A204.1 (cell line): ENCODE measurements at regions not wholly inside any gene's neighbourhood (a gene's known extent, or its start where the extent isn't known, plus 50 kb on each side); places are given as distances from the start of the nearest gene placed in this dataset.

ENCODE experiments used
- FAIRE-seq: peaks from 2 replicates; lab custom pipeline; 2012; peaks lifted over from hg19 to GRCh38; lab: Jason Lieb, UNC

DNA sequence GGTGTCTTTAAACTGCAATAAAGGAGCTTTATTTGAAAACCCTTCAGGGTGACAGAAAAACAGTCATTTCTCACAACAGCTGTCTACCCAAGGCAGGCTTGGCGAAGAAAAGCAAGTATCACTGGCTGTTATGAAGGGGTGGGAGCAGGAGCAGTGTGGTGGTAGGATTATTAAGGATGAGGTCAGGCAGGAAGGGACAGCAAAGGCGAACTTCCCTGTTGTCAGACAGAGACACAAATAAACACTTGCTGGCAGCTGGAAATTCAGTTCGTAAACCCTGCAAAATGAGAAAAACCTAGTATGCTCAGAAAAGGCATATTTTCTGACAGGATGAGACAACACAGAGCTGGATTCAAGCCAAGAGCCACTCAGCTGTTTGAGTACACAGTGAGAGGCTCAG, 416.3 kb upstream of the CDH5 start:
- FAIRE-seq, result no peak

DNA sequence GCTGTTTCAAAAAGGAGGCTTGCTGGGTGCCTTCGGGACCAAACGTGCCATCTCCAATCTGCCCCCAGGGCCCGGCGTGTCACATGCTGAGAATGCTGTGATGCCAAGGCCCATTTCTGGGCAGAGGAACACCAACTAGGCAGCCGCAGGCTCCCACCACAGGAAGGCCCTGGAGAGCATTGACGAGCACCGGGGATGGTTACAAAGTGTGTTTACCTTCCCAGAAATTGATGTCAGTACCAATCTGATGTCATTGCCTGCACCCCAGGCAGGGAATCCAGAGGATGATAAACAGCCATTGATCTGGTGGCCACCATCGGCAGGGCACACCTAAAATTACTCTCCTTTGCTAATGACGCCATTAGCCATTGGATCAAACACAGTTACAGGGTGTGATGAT, 418.1 kb upstream of the CDH5 start:
- no peak for FAIRE-seq

DNA sequence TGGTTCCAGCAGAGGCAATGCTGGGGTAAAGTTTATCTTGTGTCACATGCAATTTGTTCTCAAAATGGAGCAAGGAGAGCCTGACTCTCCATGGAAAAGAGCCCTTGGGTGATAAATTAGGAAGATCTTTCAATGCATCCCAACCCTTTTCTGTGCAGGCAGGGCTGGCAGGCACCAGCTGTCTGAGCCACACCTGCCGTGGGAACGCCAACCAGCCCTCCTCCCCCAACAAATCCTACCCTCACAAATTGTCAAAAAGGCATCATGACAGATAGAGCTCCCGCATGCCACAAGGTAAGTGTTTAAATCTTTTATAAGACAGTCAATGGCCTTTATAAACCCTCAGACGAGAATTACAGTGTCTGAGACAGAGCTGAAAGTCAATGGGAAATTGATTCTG, 418.5 kb upstream of the CDH5 start:
- no peak for FAIRE-seq

DNA sequence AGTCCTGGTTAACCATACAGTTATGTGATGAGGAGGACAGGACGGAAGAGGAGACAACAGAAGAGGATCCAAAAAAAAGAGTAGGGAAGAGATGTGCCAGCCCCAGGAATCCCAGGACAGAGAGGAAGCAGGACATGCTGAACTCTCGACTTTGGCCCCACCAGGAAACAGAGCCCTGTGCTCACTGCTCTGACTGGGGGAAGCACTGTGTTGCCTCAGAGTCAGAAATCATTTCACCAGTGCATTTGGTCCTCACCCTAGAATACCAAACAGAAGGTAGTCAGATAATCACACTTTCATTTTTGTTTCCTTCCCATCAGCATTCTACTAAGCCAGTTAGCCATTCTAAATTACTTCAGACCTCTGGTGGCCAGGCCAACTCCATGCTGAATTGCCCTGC, 421.0 kb upstream of the CDH5 start:
- no peak for FAIRE-seq

DNA sequence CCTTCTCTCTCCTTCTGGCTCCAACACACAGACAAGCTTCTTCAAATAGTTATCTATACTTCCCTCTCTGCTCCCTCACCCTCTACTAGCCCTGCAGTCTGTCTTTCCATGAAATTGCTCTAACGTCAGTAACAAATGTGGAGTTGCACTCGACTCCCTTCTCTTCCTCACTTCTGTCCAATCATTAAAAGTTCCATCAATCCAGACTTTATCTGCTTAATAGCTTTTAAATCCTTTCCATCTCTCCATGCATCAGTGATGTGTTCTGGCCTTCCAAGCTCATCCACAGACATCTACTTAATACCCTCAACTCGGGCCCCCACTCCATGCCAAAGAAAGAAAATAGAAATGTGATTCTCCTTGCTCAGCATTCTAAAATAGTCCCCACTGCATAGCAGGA, 422.1 kb upstream of the CDH5 start:
- FAIRE-seq, result no peak

DNA sequence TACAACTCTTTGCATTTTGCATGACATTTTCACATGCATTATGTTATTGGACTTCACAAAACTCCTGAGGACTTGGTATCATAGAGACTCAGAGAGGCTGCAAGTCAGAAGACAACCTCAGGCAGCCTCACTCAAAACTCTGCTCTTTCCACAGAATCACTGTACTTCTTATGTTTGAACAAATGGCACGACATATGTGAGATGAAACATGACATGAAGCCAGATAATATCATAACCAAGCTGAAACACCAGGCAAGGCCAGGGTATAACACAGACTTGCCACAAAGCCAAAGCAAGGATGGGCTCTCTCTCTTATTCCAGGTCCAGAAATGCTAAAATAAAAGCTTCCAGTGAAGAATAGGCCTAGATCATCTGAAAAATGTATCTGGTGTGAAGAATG, 425.8 kb upstream of the CDH5 start:
- FAIRE-seq, result no peak

DNA sequence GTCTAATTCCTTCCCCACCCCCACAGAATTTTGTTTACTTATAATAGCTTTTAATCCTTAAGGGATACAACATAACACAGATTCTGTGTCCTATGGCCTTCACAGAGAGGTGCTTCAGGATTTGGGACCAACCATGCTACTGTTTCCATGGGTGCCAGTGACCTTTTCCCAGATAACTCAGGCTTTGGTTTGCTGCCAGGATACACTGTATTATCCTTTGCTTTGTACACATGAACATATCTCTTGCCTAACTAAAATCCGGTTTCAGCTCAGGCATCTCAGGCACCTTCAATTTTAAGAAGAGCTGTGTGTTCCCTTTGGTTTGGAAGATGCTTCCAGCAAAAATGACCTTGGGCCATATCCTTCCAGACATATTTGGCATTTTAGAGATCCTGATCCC, 428.4 kb upstream of the CDH5 start:
- no peak for FAIRE-seq

DNA sequence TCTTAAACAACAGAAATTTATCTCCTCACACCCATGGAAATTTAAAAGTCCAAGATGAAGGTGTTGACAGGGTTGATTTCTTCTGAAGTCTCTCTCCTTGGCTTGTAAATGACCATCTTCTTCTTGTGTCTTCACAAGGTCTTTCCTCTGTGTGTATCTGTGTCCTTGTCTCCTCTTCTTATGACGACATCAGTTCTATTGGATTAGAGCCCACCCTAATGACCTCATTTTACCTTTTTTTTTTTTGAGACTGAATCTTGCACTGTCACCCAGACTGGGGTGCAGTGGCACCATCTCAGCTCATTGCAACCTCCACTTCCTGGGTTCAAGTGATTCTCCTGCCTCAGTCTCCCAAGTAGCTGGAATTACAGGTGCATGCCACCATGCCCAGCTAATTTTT, 429.0 kb upstream of the CDH5 start:
- no peak for FAIRE-seq

DNA sequence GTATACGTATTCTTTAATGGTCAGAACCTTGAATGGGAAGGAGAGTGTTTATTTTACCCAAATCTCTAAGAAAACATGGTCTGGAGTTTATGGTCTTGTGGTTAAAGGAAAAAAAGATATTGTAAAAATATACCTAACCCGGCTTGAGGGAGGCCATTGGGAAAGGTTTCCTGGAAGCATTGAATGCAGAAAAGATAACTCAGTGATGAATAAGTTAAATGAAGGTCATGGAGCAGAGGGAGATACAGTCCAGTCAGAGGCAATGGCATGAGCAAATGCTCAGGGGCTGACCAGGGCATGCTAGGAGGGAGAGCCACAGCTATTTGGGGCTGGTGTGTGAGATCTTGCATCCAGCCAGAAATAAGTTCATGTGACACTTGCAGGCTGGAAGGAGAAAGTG, 430.4 kb upstream of the CDH5 start:
- no peak for FAIRE-seq

DNA sequence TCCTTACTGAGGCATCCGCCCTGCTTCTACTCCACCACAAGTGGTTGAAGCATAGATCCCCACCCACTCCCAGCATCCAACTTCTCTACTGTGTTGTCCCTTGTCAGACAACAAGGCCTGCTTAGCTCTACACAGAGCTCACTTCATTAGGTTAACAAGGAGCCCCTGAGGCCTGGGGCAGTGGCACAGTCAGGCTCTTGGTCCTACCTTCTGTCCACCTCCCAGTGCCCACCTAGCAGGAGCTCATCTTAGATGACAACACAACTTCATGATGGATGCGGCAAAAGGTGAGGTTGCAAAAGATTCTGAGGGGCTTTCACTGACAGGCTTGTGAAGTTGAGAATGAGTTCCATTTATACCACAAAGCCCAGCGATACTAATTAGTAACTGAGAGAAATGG, 432.0 kb upstream of the CDH5 start:
- no peak for FAIRE-seq

DNA sequence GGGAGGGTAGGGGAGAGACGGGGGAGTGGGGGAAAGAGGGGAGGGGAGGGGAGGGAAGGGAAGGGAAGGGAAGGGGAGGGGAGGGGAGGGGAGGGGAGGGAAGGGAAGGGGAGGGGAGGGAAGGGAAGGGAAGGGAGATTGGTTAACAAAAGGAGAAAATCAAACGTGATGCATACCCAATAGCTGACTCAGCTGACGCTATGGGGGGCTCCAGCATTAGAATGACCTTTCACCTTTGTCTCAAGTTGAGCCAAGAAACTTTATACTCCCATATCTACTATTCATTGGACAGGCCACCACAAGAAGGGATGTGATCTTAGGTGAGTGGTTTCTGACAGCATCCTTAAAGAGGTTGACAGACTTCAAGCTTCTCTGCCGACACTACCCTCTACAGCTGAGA, 432.8 kb upstream of the CDH5 start:
- no peak for FAIRE-seq

DNA sequence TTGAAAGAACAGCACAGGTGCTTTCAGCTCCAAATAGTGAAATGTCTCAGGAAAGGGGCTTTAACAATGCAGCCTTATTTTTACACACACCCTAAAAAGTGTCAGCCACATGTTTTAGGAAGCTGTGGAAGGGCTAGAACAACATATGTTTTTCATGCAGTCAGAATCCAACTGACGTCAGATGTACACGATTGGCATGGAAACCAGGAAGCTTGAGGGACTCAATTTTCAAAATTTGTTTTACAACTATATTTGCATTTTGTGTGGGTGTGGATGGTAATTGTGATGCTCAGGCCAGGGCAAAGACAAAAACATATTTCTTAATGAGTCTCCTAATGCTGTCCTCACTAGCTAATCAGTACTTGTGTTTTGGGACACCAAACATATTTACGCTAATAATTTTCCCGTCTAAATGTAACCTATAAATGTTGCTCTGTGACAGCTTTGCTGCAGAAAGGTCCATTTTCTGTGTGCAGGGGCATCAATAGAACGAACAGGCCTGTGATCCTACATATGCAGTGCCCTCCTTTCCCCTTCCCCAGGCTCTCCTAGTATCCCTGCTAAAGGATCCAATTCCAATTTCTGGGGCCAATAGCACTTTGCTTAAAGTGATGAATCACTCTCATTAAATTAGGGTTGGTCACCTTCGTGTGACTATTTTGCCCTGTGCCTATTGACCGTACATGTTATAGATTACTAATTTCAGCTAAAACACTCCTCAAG, 434.0 kb upstream of the CDH5 start:
- no peak for FAIRE-seq

DNA sequence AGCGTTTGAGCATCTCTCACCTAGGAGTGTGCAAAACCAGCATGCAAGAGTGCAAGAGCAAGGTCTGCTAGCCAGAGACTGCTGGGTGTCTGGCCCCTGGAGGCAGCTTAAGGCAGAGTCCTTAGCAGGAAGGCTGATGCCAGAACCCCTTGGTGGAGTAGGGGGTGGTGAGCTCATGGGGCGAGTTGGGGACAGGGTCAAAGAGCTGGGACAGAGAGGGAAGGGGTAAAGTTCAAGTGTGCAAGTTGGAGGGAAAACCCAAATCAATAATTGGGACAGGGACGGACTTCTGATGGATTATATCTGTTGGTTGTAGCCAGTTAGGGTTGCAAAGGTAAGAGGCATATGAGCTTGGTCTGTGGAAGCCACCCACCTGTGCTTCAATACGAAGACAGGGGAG, 443.6 kb upstream of the CDH5 start:
- no peak for FAIRE-seq

DNA sequence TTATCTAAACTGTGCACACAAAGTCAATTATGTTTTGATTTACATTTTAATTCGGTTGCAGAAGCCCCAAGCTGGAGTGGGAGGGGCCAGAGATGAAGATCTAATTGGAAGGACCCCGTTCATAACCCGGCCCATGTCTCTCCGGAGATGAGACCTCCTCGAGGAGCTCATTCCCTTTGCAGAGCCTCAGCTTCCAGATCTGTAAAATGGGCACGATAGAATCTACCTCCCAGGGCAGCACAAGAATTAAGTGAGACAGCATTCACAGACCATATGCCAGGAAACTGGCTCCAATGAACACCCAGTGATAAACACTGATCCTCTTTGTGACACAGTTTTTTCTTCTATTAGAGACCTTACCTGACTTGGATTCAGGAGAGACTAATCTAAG, 446.5 kb upstream of the CDH5 start:
- FAIRE-seq, result no peak

DNA sequence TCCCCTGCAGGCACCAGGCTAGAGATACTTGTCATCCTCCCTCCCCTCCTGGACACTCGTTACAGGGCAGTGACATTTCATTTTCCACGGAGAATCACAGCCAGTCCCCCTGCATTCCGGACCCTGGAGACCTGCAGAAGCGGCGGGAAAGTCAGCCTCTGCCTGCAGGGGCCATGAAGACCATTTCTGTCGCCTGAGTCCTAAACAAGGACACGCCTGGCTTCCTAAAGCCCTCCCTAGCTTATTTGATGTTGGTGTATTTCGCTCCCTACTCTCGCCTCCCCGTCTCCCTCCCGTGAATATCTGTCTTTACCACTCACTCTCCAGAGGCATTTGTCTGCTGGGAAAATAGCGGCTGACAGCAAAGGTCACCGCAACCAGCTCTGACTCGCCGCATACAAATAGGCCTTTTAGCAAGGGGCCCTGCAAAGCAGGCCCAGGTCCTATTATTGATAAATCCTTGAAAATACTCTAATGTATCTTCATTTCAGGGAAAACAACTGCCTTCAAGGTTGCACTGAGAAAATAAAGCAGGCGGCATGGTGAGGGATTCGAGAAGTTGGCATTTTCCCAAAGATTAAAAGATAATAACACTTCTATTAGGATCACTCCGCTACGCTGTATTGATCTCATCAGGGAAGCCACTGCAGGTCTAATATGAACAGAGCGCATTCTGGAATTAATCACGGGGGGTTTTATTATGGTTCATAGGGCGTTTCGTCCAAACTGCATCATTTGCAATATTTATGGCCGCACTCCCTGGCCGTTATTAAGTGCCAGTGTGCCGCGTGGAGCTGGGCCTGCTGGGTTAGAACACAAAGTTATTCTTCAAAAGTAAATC, 447.1 kb upstream of the CDH5 start:
- FAIRE-seq, result no peak

DNA sequence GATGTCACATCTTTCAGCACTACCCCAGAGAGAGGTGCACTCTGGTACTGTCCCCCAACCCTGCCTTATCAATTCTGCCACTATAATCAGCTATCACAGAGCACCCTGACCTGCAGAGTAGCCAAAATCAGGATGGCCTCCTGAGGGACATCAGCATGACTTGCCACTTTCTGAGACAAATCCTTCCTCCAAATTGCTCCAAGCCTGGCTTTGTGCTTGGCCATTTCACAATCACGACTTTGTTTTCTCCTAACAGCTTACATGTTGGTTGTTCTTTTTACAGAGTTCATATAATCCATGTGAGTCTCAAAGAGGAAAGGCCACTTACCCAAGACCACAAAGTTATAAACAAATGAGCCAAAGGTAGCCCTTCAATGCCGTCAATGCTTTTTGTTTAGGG, 449.0 kb upstream of the CDH5 start:
- no peak for FAIRE-seq

DNA sequence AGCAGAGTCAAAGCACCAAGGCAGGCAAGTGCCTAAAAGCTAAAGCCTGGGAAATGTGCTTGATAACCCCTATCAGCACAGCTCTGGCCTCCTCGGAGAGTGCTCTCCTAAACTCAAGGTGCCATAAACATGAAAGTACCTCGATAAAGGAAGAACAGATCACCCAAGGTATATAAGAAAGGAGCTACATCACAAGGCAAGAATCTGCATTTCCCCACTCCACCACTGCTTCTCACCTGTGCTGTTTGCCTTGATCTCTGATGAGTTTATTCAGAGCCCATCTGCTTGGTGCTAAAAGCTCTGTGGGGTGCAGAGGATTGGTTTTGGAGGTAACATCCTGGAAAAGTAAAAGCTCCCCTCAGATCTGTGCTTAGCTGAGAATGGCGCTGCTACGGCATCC, 449.5 kb upstream of the CDH5 start:
- FAIRE-seq, result no peak

DNA sequence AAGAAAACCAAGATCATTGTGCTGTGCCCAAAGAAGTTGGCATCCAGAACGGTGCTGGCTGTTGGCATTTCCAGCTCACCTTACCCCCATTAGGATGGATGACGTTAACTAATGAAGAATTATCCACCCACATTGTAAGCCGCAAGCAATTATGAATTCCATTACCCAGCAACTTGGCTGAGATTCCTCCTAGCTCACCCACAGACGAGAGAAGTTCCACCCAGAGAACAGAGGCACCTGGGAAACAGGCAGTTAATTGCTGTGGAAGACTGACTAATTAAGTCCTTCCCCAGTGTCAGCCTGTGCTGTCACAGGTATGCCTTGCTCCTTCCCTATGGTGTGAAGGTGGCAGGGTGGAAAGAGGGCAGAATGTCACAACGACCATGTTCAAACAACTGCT, 456.2 kb upstream of the CDH5 start:
- FAIRE-seq, result no peak

DNA sequence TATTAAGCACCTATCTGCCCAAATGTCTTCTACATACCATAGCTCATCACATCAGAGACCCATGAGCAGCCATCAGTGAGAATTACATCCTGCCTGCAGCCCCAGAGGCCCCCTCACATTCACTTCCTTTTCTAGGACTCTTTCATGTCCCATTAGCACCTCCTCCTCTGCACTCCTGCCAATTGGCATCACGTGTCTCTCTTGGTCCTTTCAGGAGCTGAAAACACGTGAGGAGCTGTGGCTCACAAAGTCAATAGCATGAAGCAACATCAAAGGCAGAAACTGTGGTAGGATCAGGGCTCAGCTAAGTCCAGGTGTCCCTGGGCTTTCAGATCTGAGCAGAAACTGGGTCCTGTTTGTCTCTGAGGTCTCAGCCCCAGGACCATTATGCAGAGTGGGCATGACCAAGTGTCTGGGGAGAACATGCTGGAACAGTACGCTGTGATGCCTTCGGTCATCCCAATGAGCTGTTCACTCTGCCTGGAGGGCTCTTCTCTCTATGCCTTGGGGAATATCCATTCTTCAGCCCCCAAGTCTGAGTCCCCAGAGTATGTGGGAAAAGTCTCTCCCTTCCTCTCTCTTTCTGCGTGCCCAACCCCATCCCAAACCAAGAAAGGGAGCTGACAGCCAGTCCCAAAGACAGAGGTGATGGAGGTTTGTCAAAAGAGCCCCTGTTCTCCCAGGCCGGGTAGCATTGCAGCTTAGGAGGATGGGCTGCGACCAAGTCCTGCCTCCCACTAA, 457.0 kb upstream of the CDH5 start:
- no peak for FAIRE-seq

DNA sequence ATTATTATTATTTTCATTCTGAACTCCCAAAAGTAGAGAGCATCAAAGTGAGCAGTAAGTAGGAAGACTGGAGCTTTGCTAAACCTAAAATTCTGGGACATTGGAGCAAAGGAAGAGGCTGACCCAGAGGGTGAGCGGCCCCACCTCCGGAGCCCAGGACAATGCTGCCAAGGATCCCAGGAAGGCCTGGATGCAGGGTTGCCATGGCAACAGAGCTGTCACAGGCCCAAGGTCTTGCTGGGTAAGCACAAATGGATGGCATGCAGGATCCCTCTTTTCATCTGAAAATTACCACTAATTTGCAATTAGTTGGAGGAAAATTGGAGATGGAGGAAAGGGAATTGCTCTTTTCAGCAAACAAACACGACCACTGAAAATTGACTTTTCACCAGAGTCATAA, 457.9 kb upstream of the CDH5 start:
- no peak for FAIRE-seq

DNA sequence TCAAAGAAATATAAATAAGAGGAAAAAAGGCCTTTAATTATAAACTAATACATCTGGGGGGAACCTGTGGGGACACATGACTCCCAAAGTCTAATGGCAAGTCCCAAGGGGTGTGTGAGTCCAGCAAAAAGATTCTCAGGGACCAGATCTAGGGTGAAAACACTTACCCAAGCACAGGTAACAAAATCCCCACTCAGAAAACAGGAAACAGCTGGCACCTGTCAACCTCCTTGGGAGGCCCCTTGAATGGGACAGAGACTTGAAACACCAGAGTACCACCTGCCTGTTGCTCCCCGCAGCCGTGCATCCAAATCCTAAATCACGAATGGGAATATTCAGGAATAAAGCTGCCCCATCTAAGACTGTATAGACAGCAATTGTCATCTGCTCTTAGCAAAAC, 461.2 kb upstream of the CDH5 start:
- no peak for FAIRE-seq

DNA sequence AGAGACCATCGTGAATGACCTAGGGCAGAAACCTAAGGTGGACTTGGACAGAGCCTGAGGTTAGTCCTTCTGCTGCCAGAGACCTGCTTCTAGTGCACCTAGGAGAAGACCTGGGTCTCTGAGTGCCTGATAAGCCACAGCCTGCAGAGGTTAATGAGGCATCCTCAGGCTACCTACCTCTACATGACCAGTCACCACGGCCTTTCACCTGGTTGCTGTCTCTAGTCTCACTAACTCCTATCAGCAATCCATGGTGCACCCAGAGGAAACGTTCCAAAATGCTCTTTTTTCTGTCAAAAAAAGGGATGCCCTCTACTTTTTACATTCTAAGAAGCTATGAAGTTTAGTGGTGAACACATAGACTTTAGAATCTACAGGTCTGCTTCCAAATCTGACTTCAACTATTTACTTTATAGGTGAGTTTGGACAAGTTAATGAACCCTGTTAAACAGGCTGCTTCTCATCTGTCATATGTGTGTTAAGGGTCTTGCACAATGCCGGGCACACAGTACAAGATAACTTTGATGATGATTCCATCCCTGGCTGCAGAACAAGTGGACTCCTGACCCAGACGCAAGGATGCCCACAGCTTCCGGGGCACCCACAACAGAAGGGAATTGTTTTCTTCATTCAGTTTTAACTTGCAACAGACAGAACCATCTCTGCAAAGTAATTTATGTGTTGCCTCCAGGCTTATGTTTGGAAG, 469.9 kb upstream of the CDH5 start:
- no peak for FAIRE-seq

DNA sequence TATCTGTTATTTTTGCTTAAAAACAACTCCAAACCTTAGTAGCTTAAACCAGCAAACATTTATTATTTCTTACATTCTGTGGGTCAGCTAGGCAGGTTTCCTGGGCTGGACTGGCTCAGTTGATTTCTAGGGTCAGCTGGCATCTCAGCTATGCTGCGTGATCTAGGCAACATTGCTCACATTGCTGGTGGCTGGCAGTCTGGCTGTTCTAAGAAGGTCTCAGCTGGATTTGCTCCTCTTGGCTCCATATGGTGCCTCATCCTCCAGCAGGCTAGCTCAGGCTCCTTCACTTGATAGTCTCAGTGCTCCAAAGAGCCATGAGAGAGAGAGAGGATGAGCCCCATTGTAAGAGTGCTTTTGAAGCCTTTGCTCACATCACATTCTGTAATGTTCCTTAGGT, 470.6 kb upstream of the CDH5 start:
- no peak for FAIRE-seq
